GM21786 (cell line): ENCODE measurements at regions not wholly inside any gene's neighbourhood (a gene's known extent, or its start where the extent isn't known, plus 50 kb on each side); places are given as distances from the start of the nearest gene placed in this dataset.

Source experiments
- ATAC-seq: cut with Tn5 transposase; IDR thresholded peaks from one replicate; pipeline ENCODE4 v1.9.1; 2021; ENCODE audit not compliant: unreplicated experiment

DNA sequence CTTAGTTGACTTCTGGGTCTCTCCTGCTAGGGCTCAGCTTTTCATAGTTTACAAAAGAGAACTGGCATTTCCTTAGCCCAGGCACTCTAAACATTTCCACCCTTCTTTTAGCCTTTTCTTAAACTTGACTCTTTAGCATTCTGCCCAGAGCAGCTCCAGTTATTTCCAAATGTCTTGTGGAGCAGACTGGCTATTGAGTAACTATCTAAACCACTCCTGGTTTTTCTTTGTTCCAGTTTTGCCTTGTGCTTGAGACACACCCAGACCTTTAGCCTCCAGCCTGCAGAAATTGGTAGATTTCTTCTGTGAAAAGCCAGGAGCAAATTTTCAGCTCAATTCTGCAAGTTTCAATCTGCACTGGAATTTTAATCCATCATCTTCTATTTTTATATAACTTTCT, 1813.1 kb downstream of the OLFM4 start:
- no peak for ATAC-seq

DNA sequence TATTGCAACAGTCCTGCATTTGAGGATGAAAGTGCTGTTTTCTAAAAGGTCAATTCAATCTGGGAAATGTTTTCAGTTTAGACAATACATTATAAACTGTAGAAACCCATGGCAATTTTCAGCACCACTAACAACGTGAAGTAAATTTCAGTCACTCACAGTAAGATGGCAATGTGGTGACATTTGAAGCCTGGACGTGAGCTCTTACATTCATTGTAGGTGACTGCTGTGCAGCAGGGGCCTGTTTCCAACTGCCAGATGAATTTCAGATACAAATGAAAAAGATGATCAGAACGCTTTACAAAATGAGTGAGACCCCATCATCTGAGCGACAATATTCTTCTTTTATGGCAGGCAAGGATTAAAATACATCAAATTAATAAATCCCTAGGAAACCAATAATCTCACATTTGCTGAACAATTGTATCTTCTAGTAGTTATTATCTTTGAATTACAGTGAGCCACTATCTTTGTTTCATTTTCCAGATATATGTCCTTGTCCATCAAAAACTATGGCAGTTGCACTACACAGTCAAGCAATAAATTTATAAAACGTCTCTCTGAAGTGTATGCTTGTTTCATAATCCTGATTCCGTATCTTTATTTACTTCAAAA, 1816.8 kb downstream of the OLFM4 start:
- ATAC-seq = no peak

DNA sequence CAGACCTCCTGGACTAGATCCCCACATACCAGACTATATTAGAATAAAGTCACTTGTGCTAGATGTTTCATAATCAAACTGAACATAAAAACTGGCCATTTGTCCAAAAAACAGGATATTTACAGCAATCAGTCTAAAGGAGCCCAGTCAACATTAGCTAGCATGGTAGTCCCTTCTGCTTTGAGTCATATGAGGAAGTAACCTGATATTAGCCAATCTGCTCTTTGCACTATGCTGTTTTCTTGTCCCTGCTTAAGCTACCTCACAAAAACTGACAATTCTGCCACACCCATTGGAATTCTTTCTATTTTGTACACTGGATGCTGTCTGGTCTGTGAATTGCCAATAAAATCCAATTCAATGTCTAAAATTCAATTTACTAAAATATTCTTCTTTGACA, 1824.2 kb downstream of the OLFM4 start:
- ATAC-seq = no peak

DNA sequence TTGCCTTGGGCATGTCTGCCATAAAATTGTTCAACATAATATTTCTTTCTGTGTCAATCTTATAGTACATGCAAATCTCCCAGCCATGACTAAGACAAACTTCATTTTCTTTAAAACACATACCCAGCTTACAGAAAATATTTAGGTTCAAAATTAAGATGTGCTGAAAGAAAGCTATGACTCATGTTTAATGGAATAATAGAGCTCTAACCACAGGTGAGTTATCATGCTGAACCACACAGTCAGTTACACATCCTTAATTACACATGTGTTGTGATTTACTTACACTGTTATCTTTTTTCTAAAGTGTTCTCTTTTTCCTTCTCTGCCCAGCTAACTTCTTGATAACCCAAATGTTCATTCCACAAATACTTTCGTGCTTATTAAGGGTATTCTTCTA, 1831.2 kb downstream of the OLFM4 start:
- no peak for ATAC-seq

DNA sequence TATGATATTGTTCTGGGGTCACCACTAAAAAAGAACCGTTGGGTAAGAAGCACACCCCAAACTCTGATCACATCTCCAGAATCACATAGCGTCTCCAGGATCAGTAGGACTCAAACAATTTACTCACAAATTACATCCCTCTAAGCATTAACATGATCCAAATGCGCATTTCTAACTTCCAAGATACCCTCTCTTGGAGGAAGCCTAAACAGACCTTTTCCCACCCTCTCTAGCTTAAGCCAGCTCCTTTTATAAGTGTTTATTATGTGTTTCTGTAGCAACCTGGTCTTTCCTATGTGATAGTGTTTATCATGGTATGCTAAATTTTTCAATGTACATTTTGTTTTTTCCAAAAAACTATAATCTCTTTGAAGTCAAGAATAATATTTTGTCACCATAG, 1846.5 kb downstream of the OLFM4 start:
- no peak for ATAC-seq

DNA sequence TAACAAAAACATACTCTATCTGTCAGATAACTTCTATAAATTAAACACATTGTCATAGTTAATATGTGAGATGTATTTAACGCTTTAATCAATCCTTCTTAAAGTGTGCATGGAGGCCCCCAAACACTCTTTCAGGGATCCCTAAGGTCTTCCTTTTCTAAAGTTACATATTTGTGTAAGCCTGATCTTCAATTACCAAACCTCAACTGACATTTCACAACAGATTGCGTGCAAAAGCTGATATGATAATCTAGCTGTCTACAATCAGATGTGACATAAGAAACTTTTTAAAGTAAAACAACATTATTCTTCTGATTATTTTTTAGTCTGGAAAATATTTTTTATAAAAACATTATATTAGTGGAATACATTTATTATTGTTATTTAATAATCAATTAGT, 1850.4 kb downstream of the OLFM4 start:
- no peak for ATAC-seq

DNA sequence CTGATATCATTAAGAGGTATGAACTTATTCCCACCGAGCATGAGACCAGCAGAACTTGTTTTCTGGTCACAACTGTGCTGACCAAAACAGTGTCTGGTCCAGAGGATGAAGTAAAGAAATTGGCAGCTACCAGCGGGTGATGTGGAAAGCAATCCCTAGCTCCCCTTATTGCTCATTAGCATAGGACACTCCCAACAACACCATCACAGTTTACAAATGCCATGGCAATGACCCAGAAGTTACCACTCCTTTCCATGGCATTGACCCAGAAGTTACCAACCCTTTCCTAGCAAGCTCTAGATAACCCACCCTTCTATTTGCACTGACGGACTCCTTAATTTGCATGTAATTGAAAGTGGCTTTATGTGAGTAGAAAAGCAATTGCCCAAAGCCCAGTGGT, 1856.1 kb downstream of the OLFM4 start:
- no peak for ATAC-seq

DNA sequence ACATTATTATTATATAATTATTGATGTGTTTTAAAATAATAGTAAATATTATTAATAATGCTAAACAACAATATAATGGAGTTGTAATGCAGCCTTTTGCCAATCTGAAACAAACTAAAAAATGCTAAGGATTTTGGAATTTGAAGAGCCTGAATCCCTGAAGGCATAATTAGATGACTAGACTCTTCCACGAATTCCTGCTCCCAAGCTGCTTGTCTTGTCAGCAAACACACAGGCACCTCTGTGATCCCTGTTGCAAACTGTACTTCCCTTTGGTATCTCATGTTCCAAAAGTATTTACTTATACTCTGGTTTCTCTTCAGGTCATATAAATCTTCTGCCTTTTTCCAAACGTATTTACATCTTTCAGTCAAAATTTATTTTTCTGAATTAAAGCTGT, 1862.4 kb downstream of the OLFM4 start:
- no peak for ATAC-seq

DNA sequence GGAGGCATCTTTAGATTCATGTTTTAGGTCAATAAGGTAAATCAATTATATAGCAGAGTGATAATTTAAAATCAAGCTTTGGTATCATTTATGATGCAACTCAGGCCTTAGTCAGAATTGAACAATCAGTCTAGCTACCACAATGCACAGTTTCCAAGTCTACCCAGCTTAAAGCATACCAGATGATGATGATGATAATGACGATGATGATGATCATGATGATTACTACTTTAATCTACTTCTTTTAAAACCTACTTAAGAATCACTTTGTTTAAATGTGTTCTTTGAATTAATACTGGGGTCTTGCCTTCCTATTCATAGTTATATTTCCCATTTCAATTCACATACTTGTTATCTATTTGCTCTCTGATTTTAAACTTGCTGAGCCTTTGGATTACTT, 1872.7 kb downstream of the OLFM4 start:
- ATAC-seq = no peak

DNA sequence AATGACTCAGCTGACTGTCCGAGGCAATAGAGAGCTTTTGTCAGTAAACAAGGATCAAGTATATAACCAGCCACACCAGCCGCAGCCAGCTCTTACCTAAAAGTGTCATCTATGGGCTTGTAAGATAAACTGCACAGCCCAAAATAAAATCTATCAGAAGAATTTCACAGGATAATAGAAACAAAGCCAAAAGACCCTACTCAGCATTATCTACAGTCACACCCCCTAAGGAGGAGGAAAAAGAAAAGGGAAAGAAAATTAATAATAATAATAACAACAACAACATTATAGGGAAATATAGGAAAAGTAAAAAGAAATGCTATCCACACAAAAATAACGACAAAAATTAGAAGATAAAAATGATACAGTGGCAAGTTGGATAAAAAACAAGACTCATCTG, 1883.8 kb downstream of the OLFM4 start:
- ATAC-seq = no peak

DNA sequence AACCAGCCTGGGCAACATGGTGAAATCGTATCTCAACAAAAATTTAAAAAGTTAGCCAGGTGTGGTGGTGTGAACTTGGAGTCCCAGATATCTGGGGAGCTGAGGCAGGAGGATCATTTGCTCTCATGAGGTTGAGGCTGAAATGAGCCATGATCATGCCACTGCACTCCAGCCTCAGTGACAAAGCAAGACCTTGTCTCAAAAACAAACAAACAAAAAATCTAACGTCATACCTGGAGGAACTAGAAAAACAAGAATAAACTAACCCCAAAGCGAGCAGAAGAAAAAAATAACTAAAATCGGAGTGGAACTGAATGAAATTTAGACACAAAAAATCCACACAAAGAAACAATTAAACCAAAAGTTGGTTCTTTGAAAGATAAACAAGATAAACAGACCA, 1885.1 kb downstream of the OLFM4 start:
- no peak for ATAC-seq

DNA sequence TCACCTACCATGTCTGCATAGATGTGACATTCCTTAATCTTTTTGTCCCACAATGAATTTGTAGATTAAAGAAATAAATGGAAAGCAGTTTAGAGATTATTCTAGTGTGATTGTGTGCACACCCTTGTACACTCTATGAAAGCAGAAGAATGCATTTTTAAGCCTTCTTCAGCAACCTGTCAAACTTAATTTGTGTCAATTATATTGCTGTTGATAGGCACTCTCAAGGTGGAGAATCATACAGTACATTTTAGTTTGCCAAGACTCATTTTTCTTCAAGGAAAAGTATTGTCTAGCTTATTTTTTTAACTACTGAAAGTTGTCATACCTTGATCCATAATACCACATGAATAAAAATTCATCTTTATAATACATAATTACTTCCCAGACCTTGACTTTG, 1898.9 kb downstream of the OLFM4 start:
- ATAC-seq = no peak

DNA sequence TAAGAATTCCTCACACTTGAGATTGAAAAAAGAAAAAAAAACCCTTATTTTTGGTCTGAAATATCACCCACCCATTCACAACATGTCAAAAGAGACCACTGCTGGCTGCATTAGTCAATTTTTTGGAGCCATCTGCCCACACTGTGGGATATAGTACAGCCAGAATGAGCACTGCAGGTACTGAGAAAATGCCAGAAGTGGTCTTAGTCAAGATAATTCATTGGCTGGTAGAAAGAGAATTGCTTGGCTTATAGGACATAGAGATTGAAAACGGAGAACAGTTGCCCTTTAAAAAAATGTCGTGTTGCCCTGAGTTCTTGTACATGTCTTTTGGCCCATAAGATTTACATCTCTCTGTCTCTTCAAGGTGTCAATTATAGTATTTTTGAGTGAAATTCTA, 1899.5 kb downstream of the OLFM4 start:
- ATAC-seq = no peak

DNA sequence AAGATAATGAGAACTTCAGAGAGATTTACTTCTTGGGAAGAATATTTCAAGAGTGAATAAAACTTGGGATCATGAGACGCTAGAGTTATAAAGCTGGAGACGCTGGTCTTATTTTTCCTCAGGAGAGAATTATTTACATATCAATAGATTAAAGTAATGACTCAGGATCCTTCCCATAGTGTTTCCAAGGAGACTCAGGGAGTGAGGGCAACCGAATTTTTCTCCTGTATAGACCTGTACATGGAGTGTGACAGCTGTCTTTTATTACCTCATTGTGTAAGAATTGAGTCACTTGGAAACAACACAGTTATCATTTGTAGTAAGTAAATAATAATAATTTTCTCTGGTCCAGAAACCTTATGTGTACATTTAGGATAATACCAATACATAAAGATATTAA, 1905.5 kb downstream of the OLFM4 start:
- no peak for ATAC-seq

DNA sequence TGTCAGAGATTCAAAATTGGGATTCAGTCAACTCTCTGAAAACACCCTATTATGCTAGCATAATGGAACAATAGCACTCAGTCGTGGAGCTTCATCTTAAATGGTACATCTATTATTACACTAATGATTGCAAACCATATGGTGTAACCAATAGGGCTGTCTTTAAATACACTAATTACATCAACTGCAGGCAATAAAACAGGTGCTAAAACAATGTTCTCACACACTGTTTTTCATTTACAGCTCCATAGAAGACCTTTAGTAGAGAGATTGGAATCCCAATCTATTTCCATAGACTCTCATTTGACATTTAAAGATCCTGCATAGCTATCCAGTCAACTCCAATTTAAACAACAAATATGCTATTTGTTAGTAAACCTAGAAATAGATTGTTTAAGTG, 1917.4 kb downstream of the OLFM4 start:
- ATAC-seq = no peak

DNA sequence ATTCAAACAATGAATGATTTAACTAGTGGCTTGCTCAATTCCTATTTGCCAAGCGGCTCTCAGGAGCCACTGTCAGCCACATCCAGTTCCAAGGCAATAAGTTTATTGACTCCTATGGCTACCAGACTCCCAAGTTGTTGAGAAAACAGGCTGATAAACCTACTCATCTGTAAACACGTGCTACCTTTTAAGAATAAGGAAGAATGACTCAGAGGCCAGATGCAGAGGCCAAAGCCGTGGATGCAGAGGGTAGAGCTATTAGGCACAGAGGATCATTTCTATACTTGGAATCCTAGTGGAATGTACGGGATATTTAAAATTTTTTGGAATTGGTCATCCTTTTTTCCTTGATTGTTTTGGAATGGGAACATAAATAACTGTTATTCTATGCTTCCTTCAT, 1921.1 kb downstream of the OLFM4 start:
- ATAC-seq = no peak

DNA sequence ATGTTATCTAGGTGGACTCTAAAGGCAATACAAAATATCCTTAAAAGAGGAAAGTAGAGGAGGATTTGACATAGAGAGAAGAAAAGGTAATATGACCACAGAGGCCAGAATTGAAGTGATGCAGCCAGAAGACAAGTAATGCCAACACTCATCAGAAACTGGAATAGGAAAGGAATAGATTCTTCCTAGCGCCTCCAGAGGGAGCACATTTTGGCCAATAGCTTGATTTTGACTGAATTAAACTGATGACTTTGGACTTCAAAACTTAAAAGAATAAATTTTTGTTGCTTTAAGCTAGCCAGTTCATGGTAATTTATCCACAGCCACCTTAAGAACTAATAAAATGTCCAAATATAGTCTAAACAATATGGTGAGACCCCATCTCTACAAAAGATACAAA, 1921.9 kb downstream of the OLFM4 start:
- ATAC-seq = no peak

DNA sequence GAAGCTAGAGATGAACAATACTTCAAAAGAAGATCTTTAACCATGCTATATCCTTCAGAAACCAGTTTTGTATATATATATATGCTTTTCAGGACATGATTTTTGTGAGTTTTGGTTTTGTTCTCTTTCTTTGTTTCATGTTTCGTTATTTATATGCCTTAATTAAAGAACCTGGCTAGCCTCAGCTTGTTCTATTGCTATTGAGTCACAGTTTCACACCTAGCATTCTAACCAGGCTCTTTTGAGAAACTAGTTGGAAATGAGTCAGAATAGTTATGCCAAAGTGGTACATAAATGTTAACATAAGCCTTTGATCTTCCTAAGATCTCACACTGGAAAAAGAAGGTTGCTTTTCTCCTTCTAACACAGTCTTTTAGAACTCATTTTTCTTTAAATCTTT, 1925.2 kb downstream of the OLFM4 start:
- no peak for ATAC-seq

DNA sequence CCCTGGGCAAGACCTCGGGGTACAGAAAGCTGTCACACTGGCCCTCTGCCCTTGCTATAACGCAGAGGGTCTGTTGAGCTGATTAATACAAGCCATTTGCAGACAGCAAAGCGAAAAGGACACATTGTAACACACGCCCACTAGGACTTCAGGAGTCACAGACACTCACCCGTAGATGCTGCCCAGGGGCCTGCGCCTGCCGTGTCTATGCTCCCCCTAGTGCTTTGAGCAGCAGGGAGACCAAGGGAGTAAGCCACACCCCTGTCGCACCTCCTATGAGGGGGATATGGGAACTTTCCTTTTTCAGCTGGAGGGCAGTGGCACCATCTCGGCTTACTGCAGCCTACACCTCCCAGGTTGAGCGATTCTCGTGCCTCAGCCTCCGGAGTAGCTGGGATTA, 1930.2 kb downstream of the OLFM4 start:
- no peak for ATAC-seq

DNA sequence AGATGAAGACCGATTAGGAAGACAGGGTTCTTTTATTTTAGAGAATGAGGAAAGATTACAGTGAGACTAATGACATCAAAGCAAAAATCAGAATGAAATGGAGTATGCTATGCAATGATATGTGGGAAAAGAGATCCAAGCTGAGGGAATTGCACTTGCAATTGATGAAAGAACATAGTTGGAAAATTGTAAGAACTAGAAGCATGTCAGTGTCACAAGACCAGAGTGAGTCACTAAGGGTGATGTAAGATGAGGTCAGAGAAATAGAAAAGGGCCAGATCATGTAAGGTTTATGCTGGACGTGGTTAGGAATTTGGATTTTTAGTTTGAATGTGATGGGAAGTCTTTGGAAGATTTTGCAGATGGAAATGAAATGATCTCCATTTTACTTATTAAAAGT, 1937.3 kb downstream of the OLFM4 start:
- ATAC-seq = no peak

DNA sequence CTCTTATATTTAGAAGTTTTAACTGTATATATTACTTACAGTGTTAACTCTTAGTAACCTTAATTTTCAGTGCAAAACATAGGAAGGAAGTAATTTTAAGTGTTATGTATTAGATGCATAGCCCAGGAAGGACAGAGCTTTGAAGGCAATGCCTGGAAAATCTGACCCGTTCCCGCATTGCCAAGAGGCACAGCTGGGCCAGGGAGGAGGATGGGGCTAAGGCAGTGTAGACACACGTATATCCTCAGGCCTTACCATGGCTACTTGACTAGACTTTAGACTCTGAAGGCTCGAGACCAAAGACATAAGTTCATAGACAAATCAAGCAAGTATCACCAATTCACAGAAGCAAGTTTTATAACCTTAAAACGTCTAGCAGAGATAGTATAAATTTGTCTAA, 1944.2 kb downstream of the OLFM4 start:
- ATAC-seq = no peak

DNA sequence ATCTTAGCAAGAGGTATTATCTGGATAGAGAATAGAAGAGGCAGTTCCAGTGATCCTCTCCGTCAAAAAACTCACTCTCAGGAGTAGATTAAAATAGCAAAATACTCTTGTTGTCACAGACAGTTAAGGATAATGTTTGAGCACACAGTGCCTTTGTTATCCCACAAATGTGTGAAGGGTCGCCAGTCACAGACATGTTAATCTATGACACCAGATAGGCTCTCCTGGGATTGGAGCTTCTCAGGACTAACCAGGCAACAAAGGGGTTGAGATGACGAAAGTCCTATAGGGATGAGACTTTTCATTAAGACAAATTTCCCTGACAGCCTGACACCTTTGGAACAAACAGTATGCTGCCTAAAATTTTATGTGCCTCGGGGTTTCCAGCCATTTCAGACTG, 1947.1 kb downstream of the OLFM4 start:
- ATAC-seq = no peak

DNA sequence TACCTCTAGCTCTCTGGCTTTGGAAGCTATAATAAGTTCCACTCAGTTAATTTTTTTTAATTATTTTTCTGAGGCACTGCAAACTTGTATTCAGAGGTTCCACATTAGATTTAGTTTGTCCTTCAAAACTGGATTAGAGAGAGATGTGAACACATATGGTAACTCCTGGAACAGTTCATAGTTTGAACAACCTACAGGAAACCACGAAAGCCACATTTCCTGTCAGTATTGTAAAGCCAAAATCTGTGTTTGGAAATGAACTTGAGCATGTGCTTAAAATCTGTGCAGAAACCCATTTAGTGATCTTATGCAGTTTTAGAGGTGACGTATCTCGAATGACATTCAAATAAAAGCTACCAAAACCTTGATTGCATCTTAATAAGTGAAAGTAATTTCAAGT, 1952.0 kb downstream of the OLFM4 start:
- no peak for ATAC-seq

DNA sequence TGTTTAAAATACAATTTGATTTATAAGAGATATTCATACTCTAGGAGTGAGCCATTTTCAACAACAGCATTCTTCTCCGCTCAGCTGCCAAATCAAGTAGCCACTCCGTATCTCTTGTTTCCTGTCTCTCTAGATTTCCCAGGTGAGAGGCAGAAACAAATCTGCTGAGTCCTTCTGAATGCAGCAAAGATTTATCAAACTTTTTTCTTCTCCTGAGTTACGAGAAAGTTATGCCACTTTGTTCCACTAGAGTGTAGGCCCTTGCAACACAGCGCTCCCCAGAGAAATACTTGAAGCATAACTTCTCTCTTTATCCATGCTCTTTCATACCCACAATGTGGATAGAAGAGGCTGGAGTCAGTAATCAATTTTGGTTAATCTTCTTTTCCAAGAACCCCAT, 1960.8 kb downstream of the OLFM4 start:
- no peak for ATAC-seq
